ENCODE measurements at regions not wholly inside any gene's neighbourhood (a gene's known extent, or its start where the extent isn't known, plus 50 kb on each side); places are given as distances from the start of the nearest gene placed in this dataset.

DNA sequence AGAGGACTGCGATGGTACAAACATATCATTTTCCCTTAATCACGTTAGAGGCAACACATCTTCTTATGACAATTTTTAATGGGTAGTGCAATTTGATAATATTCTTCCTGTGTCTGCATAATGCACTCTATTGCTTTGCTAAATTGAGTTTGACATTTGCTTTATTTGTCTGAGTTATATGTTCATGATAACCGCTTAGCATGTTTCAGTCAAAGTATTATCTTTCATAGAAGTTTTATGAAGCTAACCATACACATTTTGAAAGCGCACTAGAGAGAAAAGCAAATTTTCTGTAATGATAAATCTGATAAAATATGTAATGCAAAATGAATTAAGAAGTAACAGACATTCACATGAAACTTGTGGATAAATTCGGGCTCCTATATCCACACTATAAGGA is 1276.9 kb downstream of the ZPLD1 start:
- H3K4me2 ChIP-seq (ENCODE audit: insufficient read depth, insufficient read length, low read length) = no peak overlapping the region

More for the DNA sequence above, 1276.9 kb downstream of the ZPLD1 start:
- H2BK5ac ChIP-seq (ENCODE audit: insufficient read length, low read length) = no peak overlapping the region
- H4K20me1 ChIP-seq (ENCODE audit: control insufficient read depth, insufficient read depth, insufficient read length) = no peaks in the 10 kb centered on the region
- H2BK15ac ChIP-seq (ENCODE audit: low read depth, low read length) = no peak overlapping the region
- no peak overlapping the region for H3K56ac ChIP-seq (ENCODE audit: insufficient read length, low read depth, low read length)
- H2AK5ac ChIP-seq (ENCODE audit: insufficient read length, low read length) = no peak overlapping the region
- H3K4me1 ChIP-seq (ENCODE audit: insufficient read depth, low read length) = no peaks in the 10 kb centered on the region
- no peak overlapping the region for H4K5ac ChIP-seq (ENCODE audit: insufficient read length, low read depth, low read length)
- no peak for DNase-seq
- no peak overlapping the region for H2BK120ac ChIP-seq (ENCODE audit: low read depth, low read length, poor library complexity, severe bottlenecking)
- TF ChIP-seq, protein P1, sequence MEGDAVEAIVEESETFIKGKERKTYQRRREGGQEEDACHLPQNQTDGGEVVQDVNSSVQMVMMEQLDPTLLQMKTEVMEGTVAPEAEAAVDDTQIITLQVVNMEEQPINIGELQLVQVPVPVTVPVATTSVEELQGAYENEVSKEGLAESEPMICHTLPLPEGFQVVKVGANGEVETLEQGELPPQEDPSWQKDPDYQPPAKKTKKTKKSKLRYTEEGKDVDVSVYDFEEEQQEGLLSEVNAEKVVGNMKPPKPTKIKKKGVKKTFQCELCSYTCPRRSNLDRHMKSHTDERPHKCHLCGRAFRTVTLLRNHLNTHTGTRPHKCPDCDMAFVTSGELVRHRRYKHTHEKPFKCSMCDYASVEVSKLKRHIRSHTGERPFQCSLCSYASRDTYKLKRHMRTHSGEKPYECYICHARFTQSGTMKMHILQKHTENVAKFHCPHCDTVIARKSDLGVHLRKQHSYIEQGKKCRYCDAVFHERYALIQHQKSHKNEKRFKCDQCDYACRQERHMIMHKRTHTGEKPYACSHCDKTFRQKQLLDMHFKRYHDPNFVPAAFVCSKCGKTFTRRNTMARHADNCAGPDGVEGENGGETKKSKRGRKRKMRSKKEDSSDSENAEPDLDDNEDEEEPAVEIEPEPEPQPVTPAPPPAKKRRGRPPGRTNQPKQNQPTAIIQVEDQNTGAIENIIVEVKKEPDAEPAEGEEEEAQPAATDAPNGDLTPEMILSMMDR (conservative IDR thresholded peaks at IDR 0.05) = no peak
- H3K79me1 ChIP-seq (ENCODE audit: insufficient read depth, low read depth, low read length, poor library complexity, severe bottlenecking) = no peaks in the 10 kb centered on the region
- H2BK20ac ChIP-seq (ENCODE audit: low read depth, low read length, poor library complexity, severe bottlenecking) = no peak overlapping the region
- no peak overlapping the region for H3K23ac ChIP-seq (ENCODE audit: insufficient read length, low read depth, low read length)
- no peaks in the 10 kb centered on the region for H3K27me3 ChIP-seq (ENCODE audit: insufficient read depth, low read length)
- no peak overlapping the region for H4K8ac ChIP-seq (replicated peaks; ENCODE audit: insufficient read length, low read depth, low read length)
- H3K36me3 Mint-ChIP-seq (ENCODE audit: insufficient read depth in 1 of 3, low read depth in 3 of 3) = no peaks in the 10 kb centered on the region
- no peaks in the 10 kb centered on the region for H3K9me3 Mint-ChIP-seq
- no peak overlapping the region for H3K9ac ChIP-seq (ENCODE audit: extremely low read depth, insufficient read length, low read length)
- H3K9me3 ChIP-seq (ENCODE audit: control insufficient read depth, low read depth, low read length) = no peaks in the 10 kb centered on the region
- H3K4me3 Mint-ChIP-seq = no peak overlapping the region
- H4K91ac ChIP-seq (ENCODE audit: insufficient read length, low read depth, low read length) = no peak overlapping the region
- WGBS (ENCODE audit: extremely low coverage, insufficient read length, low lambda C conversion rate) = no CpG with 5 or more reads among the region's 5 CpGs
- H3K79me2 ChIP-seq (ENCODE audit: insufficient read depth, low read length) = no peaks in the 10 kb centered on the region
- no peak overlapping the region for H2BK12ac ChIP-seq (ENCODE audit: insufficient read length, low read depth, low read length)
- no peak overlapping the region for H3K4ac ChIP-seq (ENCODE audit: low read depth, low read length)
- no peak overlapping the region for H3K27ac ChIP-seq (ENCODE audit: insufficient read length, low read depth, low read length)
- no peaks in the 10 kb centered on the region for H3K27me3 Mint-ChIP-seq (ENCODE audit: low read depth)
- no peak overlapping the region for H2AFZ ChIP-seq (ENCODE audit: low read length)
- H3K23me2 ChIP-seq (ENCODE audit: insufficient read length, low read depth, low read length, poor library complexity, severe bottlenecking) = no peaks in the 10 kb centered on the region
- H3T11ph ChIP-seq (ENCODE audit: low read length) = no peak overlapping the region
- no peaks in the 10 kb centered on the region for H3K4me1 Mint-ChIP-seq
- H3K27ac Mint-ChIP-seq = no peak overlapping the region
- H3K14ac ChIP-seq (ENCODE audit: insufficient read depth, low read length) = no peak overlapping the region
- no peak overlapping the region for H3K18ac ChIP-seq (ENCODE audit: insufficient read length, low read depth, low read length)
